Adrenal gland (tissue), 9 donors: ENCODE measurements at regions not wholly inside any gene's neighbourhood (a gene's known extent, or its start where the extent isn't known, plus 50 kb on each side); places are given as distances from the start of the nearest gene placed in this dataset.
A peak's percentile ranks its signal among the peaks of the same experiment; 100 is the strongest.
"Not testable (repeated sequence)": the region's sequence is repeated elsewhere in the genome, so short reads cannot be mapped to it uniquely, and the experiment has no call there.

ENCODE experiments used
- DNase-seq, 7 donors: peaks; one replicate each; pipeline ENCODE4 v3.0.0-alpha.2; 2019 to 2020
- H3K27ac ChIP-seq, 5 donors: fragments of 200-600 bp; sonication (generic) in 4 of 5; 1 replicate in 3 of 5; 2 replicates in 2 of 5; pipeline versions ENCODE4 v1.5.1 to v1.8.0; 2016 to 2020; ENCODE audit warnings: mild to moderate bottlenecking in 1 of 5
- H3K27me3 ChIP-seq: fragments of 200-600 bp; 2 replicates; pipeline ENCODE4 v1.8.0; 2021
- H3K36me3 ChIP-seq, 2 donors: fragments of 200-600 bp; replicated peaks in 1 of 2; 1 replicate in 1 of 2; 2 replicates in 1 of 2; pipeline versions ENCODE4 v1.5.1 to v1.8.0; 2018 to 2022
- H3K4me1 ChIP-seq, 2 donors: fragments of 200-600 bp; replicated peaks in 1 of 2; 1 replicate in 1 of 2; 2 replicates in 1 of 2; pipeline versions ENCODE4 v1.5.1 to v1.8.0; 2018 to 2021
- H3K4me3 ChIP-seq, 4 donors: fragments of 200-600 bp; sonication (generic) in 3 of 4; one replicate each; pipeline ENCODE4 v1.5.1; 2016 to 2018
- H3K9me3 ChIP-seq, 3 donors: fragments of 200-600 bp; sonication (generic) in 1 of 3; replicated peaks in 1 of 3; 1 replicate in 2 of 3; 2 replicates in 1 of 3; pipeline versions ENCODE4 v1.5.1 to v1.8.0; 2016 to 2021
- POLR2A ChIP-seq, 2 donors: fragments of 450-650 bp; IDR thresholded peaks; one replicate each; pipeline ENCODE4 v1.6.1; 2017; ENCODE audit warnings: antibody characterized with exemption in 2 of 2, mild to moderate bottlenecking in 2 of 2, moderate library complexity in 1 of 2
- WGBS, 4 donors: extraction: QIAGEN DNeasy Blood & Tissue Kit in 2 of 4; methylation state at CpG; one replicate each; pipeline versions ENCODE4 v1.1.5 to v1.1.7; 2013 to 2017; 5-methylcytosine and 5-hydroxymethylcytosine counted together
- intact Hi-C, 2 donors: fragments of 100-400 bp; cut with DNase I; formaldehyde crosslinking; loops; one replicate each; pipeline versions ENCODE4 v1.14.1 to v1.15.0; 2022 to 2023
- TF ChIP-seq, protein P1 (sequence below), 6 experiments: fragments of 450-650 bp in 4 of 6; fragments of 200-600 bp in 2 of 6; sonication (generic) in 1 of 6; IDR thresholded peaks; 1 replicate in 5 of 6; 2 replicates in 1 of 6; pipeline versions ENCODE4 v1.5.1 to v1.8.0; 2016 to 2021; ENCODE audit warnings: antibody characterized with exemption in 6 of 6, mild to moderate bottlenecking in 2 of 6, moderate library complexity in 1 of 6
- donor health status: healthy with polysubstance abuse.
- donor health status: Bipolar disorder and iron deficiency.
- donor health status: DM: yes; HTN: yes; CAD: no.
- donor health status: DM: no; HTN: no; CAD: no.
- donor health status: DM: no; HTN: no; CAD: no.

DNA sequence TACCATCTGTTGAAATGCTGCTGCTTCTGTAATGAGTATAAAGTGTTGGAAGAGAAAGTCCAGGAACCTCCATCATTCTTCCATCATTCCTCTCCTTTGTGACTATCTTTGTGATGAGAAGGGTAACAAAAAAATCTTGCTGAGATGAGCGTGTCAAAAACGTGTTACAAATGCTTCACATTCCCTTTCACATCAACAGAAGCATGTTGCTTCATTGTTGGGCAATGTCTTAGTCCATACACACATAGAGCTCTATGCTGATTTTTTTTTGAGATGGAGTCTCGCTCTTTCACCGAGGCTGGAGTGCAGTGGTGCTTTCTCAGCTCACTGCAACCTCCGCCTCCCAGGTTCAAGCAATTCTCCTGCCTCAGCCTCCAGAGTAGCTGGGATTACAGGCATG is 114.1 kb upstream of the ESR1 start:
- TF ChIP-seq POLR2A (IDR thresholded peaks at IDR 0.05) = no peak
- TF ChIP-seq, protein P1, sequence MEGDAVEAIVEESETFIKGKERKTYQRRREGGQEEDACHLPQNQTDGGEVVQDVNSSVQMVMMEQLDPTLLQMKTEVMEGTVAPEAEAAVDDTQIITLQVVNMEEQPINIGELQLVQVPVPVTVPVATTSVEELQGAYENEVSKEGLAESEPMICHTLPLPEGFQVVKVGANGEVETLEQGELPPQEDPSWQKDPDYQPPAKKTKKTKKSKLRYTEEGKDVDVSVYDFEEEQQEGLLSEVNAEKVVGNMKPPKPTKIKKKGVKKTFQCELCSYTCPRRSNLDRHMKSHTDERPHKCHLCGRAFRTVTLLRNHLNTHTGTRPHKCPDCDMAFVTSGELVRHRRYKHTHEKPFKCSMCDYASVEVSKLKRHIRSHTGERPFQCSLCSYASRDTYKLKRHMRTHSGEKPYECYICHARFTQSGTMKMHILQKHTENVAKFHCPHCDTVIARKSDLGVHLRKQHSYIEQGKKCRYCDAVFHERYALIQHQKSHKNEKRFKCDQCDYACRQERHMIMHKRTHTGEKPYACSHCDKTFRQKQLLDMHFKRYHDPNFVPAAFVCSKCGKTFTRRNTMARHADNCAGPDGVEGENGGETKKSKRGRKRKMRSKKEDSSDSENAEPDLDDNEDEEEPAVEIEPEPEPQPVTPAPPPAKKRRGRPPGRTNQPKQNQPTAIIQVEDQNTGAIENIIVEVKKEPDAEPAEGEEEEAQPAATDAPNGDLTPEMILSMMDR (IDR thresholded peaks at IDR 0.05) = no peak
- Histone ChIP-seq H3K36me3 (no peaks in the 10 kb centered on the region), H3K4me1 (peaks cover 0 to 6% of the 10 kb centered on the region in 2 donors), H3K27ac (no peak overlapping the region), H3K9me3 (no peaks in the 10 kb centered on the region), H3K27me3 (no peaks in the 10 kb centered on the region), H3K4me3 (no peak overlapping the region)
- intact Hi-C loops = loop anchor here (5.0 to 10.0 kb wide), 2 partner anchors 431 to 434 kb away; no protein-coding TSS in a partner anchor
- 87 to 93% (median 90%) methylated on average over 5 of the region's 5 CpGs for WGBS, 4 donors
- DNase-seq = no peak

DNA sequence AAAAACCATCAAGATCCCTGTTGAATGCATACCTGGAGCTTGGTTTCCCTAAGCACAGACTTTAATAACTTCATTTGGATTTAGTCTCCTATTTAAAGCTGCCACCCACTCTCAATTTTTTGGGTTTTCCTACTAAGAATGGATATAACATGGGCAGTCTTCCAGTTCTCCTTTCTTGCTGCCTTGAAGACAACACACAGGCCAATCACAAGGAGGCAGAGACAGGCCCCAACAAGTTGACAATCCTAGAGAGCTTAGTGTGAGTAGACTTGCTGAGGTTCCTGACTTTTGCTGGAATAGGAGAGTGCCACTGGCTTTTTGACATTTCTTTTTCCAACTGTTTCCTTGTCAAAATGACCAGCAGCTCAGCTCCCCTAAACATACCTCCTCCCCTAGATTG is 112.3 kb upstream of the ESR1 start:
- no peak overlapping the region for H3K4me3 ChIP-seq
- no peaks in the 10 kb centered on the region for H3K27me3 ChIP-seq
- peaks cover 0 to 4% of the 10 kb centered on the region in 2 donors for H3K4me1 ChIP-seq
- intact Hi-C loops = loop anchor here in 1 of 2 donors (10.0 kb wide), 1 partner anchor 430 kb away; no protein-coding TSS in a partner anchor
- H3K9me3 ChIP-seq = no peaks in the 10 kb centered on the region
- H3K27ac ChIP-seq = no peak overlapping the region
- DNase-seq = no peak
- no peaks in the 10 kb centered on the region for H3K36me3 ChIP-seq
- TF ChIP-seq, protein P1 (IDR thresholded peaks at IDR 0.05) = no peak
- no peak for TF ChIP-seq POLR2A (IDR thresholded peaks at IDR 0.05)

GRCh38 chr6:151696302-151696701 is 111.2 kb upstream of the ESR1 start:
- H3K9me3 ChIP-seq, H3K36me3 ChIP-seq, H3K4me1 ChIP-seq, H3K27me3 ChIP-seq, H3K4me3 ChIP-seq, DNase-seq, H3K27ac ChIP-seq: not testable (repeated sequence)
- intact Hi-C loops = loop anchor here in 1 of 2 donors (10.0 kb wide), 1 partner anchor 428 kb away; no protein-coding TSS in a partner anchor
- WGBS, 4 donors = 94 to 98% (median 95%) methylated on average over 4 of the region's 4 CpGs

DNA sequence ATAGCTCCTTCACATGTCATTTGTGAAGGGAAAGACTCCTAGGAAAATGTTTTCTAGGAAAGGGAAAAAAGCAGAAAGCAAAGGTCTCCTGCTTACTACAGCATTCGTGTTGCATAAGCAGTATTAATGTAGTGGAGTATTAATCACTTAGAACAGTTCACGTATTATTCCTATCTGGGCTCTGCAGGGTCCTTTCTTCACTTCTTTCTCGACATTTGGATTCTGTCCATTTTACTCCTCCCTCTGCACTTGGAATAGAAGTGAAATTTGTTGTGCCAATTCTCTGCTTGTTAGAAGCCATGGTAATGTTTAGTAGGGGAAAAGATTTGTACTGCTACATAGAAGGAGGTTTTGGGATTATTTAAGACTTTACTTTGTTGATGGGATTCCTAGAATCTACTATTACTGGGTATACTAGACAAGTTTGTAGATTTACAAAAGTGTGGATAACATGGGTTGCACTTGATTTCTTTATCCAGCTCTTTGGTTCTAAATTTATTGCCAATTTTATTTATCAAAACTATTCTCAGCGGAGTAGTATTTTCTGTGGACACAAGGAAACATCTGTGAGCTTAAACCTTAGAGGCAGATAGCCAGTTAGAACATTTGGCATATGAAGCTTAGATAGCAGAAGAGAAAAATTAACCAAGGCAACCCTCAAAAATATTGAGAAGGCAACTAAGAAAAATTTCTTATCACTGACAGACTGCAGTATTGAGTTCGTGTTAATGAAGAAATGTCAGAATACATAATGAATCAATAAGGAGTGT is 108.4 kb upstream of the ESR1 start:
- Histone ChIP-seq H3K27me3 (no peaks in the 10 kb centered on the region), H3K27ac (no peak overlapping the region), H3K4me3 (peak overlapping the region in 1 of 4 donors; percentile 18), H3K36me3 (no peaks in the 10 kb centered on the region), H3K9me3 (no peaks in the 10 kb centered on the region), H3K4me1 (peaks cover 0 to 7% of the 10 kb centered on the region in 2 donors)
- DNase-seq = no peak
- TF ChIP-seq, protein P1 (IDR thresholded peaks at IDR 0.05) = no peak
- TF ChIP-seq POLR2A (IDR thresholded peaks at IDR 0.05) = no peak
- 45 to 63% (median 59%) methylated on average over 5 of the region's 5 CpGs for WGBS, 4 donors
- intact Hi-C loops = loop anchor here in 1 of 2 donors (10.0 kb wide), 1 partner anchor 426 kb away; no protein-coding TSS in a partner anchor
